Left hindlimb (tissue), 1 donor: ENCODE measurements at regions not wholly inside any gene's neighbourhood (a gene's known extent, or its start where the extent isn't known, plus 50 kb on each side); places are given as distances from the start of the nearest gene placed in this dataset.
"Not testable (repeated sequence)": the region's sequence is repeated elsewhere in the genome, so short reads cannot be mapped to it uniquely, and the experiment has no call there.

ENCODE experiments used
- DNase-seq: peaks from one replicate; pipeline ENCODE4 v3.0.0-alpha.2; 2018

DNA sequence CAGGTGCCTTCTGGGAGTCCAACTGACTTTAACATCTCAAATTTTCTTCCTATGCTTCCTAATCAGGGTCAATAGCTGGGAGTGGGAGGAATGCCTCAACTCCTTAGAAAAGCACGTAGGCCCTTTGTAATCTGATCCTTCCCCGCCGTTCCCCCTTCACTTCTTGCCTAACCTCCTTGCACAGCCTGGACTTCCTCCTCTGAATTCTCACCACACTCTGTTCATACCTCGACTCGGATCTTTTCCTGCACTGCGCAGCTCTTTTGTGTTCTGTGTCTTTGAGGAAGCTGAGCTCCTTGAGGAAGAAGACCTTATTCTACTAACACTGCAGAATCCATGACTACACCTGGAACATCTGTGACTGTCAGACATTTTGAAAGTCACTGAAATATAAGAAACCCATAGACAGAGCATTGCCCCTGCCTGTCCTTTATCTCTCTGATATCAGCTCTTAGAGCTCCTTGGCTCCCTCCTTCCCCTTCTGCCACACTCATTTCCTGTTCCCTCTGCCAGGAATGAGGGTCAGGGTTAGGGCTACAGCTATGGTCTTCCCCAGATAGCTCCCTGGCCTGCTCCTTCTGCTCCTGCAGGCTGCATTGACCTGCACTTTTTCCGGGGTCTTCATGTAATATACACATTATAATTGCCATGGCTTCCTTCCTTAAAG, 140.2 kb upstream of the LDB2 start:
- DNase-seq, result no peak

- no peak for DNase-seq
Measured at GRCh38 chr4:17033768-17034181, 135.3 kb upstream of the LDB2 start.

GRCh38 chr4:17033025-17033767, 134.8 kb upstream of the LDB2 start:
- DNase-seq, result no peak

DNA sequence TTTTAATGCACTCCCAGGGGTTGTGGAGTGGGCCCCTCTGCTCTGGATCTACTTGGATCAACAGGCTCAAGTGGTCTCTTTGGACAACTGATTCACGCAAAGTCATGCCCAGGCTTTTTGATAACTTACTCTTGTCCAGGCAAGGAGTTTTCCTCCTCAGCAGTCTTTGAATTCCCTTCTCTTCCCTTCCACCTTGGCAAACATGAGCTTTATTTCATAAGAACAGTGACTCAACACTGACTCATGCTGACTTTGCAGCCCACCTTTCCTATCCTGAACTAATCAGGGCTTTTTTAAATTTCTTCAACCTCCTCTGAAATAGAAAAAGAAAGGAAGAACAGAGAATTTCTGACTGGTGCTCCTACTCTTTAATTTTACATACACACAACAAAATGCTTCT, 132.1 kb upstream of the LDB2 start:
- no peak for DNase-seq

GRCh38 chr4:17029964-17030363, 131.5 kb upstream of the LDB2 start:
- DNase-seq, result no peak

- no peak for DNase-seq
Measured at GRCh38 chr4:17029432-17029831, 131.0 kb upstream of the LDB2 start.

DNA sequence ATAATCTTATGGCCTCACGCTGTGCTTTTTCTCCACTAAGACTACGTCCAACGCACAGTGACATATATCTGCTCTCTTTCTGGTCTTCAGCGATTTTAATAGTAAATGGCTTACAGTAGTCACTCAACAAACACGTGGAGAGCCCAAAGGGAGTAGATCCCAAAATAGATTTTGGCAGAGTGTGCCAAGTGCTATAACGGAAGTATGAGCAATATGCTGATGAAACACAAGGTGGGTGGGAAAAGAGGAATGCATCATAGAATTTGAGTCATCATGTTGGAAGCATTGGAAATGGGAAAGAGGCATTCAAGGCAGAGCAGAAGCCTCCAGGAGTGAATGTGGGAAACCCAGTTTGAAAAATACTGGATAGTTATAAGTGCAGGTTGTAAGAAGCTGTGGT, 129.1 kb upstream of the LDB2 start:
- DNase-seq, result no peak

GRCh38 chr4:17024425-17024824, 126.0 kb upstream of the LDB2 start:
- no peak for DNase-seq

DNA sequence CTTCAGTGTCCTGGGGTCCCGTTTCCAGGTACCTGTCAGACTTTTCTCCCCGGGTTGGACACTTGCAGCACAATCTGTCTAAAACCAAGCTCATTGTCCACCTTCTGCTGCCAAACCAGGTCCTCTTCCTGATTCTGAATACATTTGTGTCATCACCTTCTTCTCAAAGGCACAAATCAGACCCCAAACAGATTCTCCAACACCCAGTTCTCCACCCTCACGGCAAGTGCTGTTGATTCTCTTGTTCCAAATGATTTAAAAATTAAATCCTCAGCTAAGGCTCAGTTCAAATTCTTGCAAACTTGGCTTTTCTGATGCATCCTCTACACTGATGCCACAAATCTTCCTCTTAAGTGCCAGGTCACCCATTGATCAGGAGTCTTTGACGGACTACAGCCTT, 122.5 kb upstream of the LDB2 start:
- no peak for DNase-seq

GRCh38 chr4:17020451-17020850, 122.0 kb upstream of the LDB2 start:
- DNase-seq, result no peak

- DNase-seq, result not testable (repeated sequence)
Measured at GRCh38 chr4:17018621-17019020, 120.2 kb upstream of the LDB2 start.

- no peak for DNase-seq
Measured at GRCh38 chr4:17018013-17018412, 119.6 kb upstream of the LDB2 start.

- DNase-seq, result no peak
Measured at GRCh38 chr4:17013382-17014006, 115.0 kb upstream of the LDB2 start.

DNA sequence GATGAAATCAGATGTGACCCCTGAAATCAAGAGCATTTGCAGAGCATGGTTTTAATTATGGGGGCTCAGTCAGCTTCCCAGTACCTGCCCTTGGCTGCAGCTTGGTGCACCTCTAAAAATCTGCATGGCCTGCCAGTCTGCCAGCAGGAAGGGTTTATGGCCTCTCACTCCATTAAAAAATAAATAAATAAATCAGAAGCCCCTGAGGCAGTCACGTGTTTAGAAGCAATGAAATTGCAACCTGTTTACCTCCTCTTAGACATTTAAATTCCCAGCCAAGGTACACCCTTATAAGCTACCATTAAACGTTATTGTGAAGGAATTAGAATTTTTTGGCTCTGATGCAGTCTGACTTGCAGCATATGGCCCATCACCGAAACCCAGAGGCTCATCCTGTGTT, 114.0 kb upstream of the LDB2 start:
- no peak for DNase-seq

GRCh38 chr4:17010426-17011087, 112.1 kb upstream of the LDB2 start:
- DNase-seq, result no peak

GRCh38 chr4:17009871-17010367, 111.5 kb upstream of the LDB2 start:
- no peak for DNase-seq

GRCh38 chr4:17008834-17009345, 110.4 kb upstream of the LDB2 start:
- DNase-seq, result no peak

GRCh38 chr4:17003606-17004392, 105.4 kb upstream of the LDB2 start:
- not testable (repeated sequence) for DNase-seq

GRCh38 chr4:16995451-16995850, 97.0 kb upstream of the LDB2 start:
- DNase-seq, result no peak

- DNase-seq, result no peak
Measured at GRCh38 chr4:16993956-16994840, 95.8 kb upstream of the LDB2 start.

- no peak for DNase-seq
Measured at GRCh38 chr4:16992566-16993225, 94.3 kb upstream of the LDB2 start.
